GM21381 (cell line): ENCODE measurements at regions not wholly inside any gene's neighbourhood (a gene's known extent, or its start where the extent isn't known, plus 50 kb on each side); places are given as distances from the start of the nearest gene placed in this dataset.

Source experiments
- ATAC-seq: cut with Tn5 transposase; IDR thresholded peaks from one replicate; pipeline ENCODE4 v1.9.1; 2021; ENCODE audit warnings: mild to moderate bottlenecking, moderate library complexity; ENCODE audit not compliant: unreplicated experiment

GRCh38 chr20:39109933-39110818 is 148.0 kb downstream of the DHX35 start:
- ATAC-seq: no peak

GRCh38 chr20:39108746-39109145 is 146.6 kb downstream of the DHX35 start:
- no peak for ATAC-seq

GRCh38 chr20:39107741-39108140 is 145.6 kb downstream of the DHX35 start:
- ATAC-seq: no peak

- ATAC-seq: no peak
These were observed 144.6 kb downstream of the DHX35 start for GRCh38 chr20:39106791-39107190.

GRCh38 chr20:39105551-39105950 is 143.4 kb downstream of the DHX35 start:
- ATAC-seq: no peak

- no peak for ATAC-seq
These were observed 141.6 kb downstream of the DHX35 start for GRCh38 chr20:39103732-39104131.

GRCh38 chr20:39103305-39103704 is 141.2 kb downstream of the DHX35 start:
- no peak for ATAC-seq

GRCh38 chr20:39101895-39102294 is 139.8 kb downstream of the DHX35 start:
- no peak for ATAC-seq

- no peak for ATAC-seq
These were observed 138.5 kb downstream of the DHX35 start for GRCh38 chr20:39100691-39101090.

- no peak for ATAC-seq
These were observed 135.7 kb downstream of the DHX35 start for GRCh38 chr20:39097889-39098288.

GRCh38 chr20:39095870-39096269 is 133.7 kb downstream of the DHX35 start:
- ATAC-seq: no peak

GRCh38 chr20:39094391-39094790 is 132.2 kb downstream of the DHX35 start:
- ATAC-seq: no peak

- ATAC-seq: no peak
These were observed 130.7 kb downstream of the DHX35 start for GRCh38 chr20:39092733-39093410.

- no peak for ATAC-seq
These were observed 128.8 kb downstream of the DHX35 start for GRCh38 chr20:39090906-39091305.

GRCh38 chr20:39089797-39090196 is 127.7 kb downstream of the DHX35 start:
- no peak for ATAC-seq
